Erythroblast (primary cell): ENCODE measurements at regions not wholly inside any gene's neighbourhood (a gene's known extent, or its start where the extent isn't known, plus 50 kb on each side); places are given as distances from the start of the nearest gene placed in this dataset.
"Not testable (repeated sequence)": the region's sequence is repeated elsewhere in the genome, so short reads cannot be mapped to it uniquely, and the experiment has no call there.

Experiments used
- DNase-seq, 2 experiments: peaks; one replicate each; lab custom pipeline; 2025; lab: John Stamatoyannopoulos, UW
- GATA1 ChIP-seq: IDR thresholded peaks from 2 replicates; pipeline ENCODE4 v1.6.1; 2011; ENCODE audit warnings: low read depth, mild to moderate bottlenecking, control low read depth, low read length, moderate library complexity
- POLR2A ChIP-seq: IDR thresholded peaks from 2 replicates; pipeline ENCODE4 v1.6.1; 2011; ENCODE audit warnings: mild to moderate bottlenecking, low read length

DNA sequence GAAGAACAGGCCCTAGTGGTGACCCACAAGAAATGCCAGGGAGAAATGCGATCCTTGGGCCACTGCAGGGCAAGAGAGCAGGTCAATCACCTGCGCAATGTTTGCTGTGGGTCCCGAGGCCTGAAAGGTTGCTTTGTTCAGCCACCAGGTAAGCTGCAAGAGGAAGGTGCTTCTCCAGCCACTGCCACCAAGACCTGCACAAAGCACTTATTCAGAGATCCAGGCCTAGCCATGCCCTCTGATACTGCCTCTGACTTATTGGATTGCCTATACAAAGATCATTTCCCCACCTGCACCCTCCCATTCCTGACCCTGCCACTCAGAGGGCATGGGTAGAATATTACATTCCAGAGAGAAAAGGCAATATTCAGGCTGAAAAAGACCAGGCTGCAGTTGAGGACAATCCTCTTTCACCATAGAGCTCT lies 349.4 kb upstream of the NFIA start:
- DNase-seq: no peak
- TF ChIP-seq GATA1: no peak
- no peak for TF ChIP-seq POLR2A

DNA sequence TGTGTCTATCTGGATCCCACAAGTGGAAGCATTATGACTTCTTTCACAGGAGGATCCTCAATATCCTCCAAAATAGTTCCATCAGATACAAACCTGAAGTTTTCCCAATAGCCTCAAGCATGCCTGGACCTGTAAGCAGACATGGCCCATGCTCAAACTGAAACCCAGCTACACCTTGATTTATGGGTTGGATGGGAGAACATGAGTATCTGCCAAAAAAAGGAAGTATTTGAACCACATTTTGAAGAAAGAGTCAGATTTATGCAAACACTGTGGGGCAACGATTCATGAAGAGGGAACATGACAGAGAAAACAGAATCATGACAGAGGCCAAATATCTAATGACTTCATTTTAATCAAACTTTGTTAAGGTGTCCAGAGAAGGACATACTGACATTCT lies 351.0 kb upstream of the NFIA start:
- DNase-seq: no peak
- TF ChIP-seq POLR2A (no peak), GATA1 (no peak)

DNA sequence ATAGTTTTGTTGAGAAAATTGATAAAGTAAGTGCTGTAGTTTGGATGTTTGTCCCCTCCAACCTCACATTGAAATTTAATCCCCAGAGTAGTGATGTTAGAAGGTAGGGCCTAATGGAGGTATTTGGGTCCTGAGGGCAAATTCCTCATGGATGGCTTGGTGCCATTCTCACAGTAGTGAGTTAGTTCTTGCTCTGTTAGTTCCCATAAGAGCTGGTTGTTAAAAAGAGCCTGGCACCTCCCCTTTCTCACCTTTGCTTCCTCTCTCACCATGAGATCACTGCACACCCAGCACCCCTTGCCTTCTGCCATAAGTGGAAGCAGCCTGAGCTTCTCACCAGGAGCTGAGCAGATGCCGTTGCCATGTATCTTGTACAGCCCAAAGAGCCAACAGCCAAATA lies 354.8 kb upstream of the NFIA start:
- no peak for DNase-seq
- TF ChIP-seq POLR2A (no peak), GATA1 (no peak)

DNA sequence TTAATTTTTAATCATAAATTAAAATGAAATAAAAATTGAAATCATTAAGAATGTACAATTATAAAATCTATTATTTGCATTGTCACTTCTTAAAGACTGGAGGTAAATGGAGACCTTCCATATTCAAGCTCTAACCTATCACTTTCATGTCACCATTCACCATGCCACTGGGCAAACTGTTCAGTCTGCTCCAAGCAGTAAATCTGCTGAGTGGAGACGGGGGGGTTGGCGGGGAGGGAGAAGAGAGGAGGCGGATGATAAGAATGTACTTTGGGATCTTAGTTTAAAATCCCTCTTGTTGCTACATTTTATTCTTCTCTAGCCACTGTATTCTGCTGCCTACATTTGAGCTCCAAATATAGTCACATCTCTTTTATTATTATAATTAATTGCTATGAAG lies 365.9 kb upstream of the NFIA start:
- DNase-seq: no peak
- TF ChIP-seq GATA1 (no peak), POLR2A (no peak)

DNA sequence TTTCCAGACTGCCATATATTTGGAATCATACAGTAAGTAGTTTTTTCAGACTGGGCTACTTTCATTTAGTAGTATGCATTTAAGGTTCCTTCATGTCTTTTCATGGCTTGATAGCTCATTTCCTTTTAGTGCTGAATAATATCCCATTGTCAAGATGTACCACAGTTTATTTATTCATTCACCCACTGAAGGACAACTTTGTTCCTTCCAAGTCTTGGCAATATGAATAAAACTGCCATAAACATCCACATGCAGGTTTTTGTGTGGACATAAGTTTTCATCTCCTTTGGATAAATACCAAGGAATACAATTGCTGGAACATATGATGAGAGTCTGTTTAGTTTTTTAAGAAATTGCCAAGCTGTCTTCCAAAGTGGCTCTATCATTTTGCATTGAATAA lies 366.4 kb upstream of the NFIA start:
- DNase-seq: no peak
- TF ChIP-seq POLR2A: no peak
- TF ChIP-seq GATA1: no peak

DNA sequence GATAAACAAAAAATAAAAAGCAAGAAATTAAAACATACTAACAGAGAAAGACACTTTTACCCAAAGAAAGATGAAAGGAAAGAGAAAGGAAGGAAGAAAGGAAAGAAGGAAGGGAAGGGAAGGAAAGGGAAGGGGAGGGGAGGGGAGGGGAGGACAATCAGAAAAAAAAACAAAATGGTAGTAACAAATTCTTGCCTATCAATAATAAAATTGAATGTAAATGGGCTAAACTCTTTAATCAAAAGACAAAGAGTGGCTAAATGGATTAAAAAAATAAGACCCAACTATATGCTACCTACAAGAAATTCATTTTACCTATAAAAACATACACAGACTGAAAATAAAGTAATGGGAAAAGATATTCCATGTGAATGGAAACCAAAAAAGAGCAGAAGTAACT lies 372.9 kb upstream of the NFIA start:
- TF ChIP-seq POLR2A: no peak
- TF ChIP-seq GATA1: no peak
- no peak for DNase-seq

DNA sequence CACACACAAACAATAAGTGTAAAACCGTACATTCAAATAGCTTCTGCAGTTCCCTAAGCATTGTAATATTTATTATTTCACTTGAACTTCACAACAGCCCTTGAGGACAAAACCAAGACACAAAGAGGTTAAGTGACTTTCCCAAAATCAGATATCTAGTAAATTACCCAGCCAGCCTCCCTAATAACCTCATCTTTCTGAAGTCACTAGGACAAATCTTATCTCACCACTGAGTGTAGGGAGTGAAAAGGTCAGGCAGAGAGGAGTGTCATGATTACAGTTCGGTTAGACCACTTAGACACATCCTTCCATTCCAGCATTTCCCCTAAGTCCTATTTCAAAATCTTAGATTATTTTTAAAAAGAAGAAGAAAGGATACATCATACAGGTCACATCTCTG lies 377.3 kb upstream of the NFIA start:
- no peak for DNase-seq
- TF ChIP-seq POLR2A (no peak), GATA1 (no peak)

DNA sequence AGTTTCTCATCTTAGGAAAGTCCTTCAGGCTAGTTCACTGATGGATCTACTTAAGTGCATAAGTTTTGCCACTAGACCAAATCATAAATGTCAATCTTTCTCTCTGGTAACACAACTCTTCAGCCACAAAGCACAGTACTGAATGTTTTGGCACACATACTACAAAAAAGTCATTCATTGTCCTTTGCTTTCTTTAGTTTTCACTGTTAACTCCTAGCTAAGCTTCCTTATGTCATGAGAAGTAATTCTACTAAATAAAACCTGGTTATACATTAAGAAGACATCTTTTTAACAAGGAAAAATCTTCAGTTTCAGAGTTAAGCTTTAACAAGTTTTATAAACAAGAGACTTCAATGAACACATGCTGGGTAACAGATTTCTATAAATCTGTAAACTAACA lies 379.2 kb upstream of the NFIA start:
- no peak for DNase-seq
- TF ChIP-seq GATA1 (no peak), POLR2A (no peak)

DNA sequence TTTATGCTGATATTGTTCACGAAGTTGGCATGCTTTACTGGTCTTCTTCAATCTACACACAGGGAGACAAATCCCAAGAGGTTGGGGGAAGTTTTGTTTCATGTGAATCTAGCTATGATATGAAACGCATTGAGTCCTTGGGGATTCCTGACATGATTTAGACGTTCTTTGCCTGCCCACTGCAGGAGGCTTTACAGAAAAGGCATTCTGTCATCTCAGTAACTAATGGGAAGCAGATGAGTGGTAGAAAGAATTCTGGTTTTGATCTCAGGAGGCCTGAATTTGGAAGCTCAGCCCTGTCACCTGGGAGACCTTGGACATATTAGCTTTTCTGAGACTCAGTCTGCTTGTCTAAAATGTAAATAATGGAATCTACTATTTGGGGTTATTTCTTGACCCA lies 383.0 kb upstream of the NFIA start:
- DNase-seq: no peak

DNA sequence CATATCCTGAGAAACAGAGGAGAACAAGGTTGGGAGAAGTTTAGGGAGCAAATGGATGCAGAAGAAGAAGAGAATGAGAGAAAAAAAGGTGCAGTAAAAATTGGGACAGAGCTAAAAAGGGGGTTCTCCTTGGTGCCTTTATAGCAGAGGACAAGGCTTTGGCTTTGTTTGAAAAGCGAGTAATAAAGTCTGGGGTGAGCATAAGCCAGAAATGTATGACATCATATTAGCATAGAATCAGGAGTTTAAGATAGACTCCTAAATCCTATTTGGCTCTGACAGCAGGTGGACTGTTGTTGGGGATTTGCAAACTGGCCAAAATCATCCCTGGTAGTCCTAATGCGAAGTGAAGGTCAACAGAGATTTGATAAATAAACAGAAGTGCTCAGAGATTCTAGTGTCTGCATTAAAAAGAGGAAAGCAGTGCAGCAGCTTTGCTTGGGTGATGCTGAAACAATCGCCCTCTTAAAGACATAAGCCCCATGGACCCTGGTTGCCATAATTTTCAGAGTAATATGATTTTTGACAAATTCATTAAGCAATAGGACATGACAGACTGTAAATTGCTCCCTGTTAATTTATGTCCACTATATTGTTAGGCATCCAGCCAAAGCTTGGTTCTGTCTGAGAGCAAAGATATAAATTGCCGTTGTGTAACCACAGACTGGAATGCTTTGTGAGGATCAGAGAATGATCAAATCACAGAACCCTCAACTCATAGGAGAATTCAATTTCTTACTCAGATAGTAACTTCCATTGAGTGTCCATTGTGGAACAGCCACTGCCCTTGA lies 385.0 kb upstream of the NFIA start:
- DNase-seq: no peak
- no peak for TF ChIP-seq POLR2A
- no peak for TF ChIP-seq GATA1

More for the DNA sequence above, 383.0 kb upstream of the NFIA start:
- no peak for TF ChIP-seq GATA1
- no peak for TF ChIP-seq POLR2A

DNA sequence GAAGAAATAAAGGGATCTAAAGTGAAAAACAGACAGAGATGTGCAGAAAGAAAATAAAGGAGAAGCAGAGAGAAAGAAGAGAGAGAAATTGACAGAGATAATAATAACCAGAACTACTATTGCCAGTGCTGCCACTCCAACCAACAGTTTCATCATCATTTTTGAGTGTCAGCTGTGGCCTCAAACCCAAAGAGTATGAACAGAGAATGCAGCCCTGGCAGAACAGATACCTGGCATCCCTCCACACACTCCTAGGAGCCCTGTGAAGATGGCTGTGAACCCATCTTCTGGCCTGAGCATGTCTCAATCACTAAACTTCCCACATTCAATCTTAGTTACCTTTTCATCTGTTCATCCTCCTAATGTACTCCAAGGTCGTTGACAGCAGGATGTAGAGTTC lies 385.8 kb upstream of the NFIA start:
- no peak for TF ChIP-seq POLR2A
- DNase-seq: no peak

DNA sequence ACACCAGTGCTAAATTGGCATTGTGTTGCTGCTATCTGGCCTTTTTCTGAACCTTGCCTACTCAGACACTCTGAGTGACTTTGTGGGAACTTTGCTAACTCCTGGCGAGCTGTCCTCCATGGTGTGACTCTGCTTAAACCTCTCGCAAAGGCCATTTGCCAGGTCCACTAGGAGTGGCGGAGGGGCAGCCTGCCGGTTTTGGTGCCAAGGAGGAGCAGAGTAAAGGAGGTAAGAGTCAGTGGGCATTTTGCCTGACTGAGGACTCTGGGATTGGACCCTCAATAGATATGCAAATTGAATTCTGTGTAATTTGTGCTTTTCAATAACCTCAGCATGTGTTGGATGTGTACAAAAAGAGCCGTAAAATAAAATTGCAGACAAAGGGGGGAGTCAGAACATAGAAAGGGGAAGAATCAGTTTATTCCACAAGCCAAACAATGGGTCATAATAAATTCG lies 386.6 kb upstream of the NFIA start:
- no peak for TF ChIP-seq POLR2A
- TF ChIP-seq GATA1: no peak
- DNase-seq: no peak

DNA sequence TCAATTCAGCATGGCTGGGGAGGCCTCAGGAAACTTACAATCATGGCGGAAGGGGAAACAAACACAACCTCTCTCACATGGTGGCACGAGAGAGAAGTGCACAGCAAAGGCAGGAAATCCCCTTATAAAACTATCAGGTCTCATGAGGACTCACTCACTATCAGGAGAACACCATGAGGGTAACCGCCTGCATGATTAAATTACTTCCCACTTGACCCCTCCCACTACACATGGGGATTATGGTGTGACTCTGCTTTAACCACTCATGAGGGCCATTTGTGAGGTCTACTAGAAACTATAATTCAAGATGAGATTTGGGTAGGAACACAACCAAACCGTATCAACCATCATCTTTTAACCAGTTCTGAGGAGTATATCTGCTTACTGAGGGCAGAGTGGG lies 387.4 kb upstream of the NFIA start:
- no peak for DNase-seq
- no peak for TF ChIP-seq GATA1
- no peak for TF ChIP-seq POLR2A

DNA sequence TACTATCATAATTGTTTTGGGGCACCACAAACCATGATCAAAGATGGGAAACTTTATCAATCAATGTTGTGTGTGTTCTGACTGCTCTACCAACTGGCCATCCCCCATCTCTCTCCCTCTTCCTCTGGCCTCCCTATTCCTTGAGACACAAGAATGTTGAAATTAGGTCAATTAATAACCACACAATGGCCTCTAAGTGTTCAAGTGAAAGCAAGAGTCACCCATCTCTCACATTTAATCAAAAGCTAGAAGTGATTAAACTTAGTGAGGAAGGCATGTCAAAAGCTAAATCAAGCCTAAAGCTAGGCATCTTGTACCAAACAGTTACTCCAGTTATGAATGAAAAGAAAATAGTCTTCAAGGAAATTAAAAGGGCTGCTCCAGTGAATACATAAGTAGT lies 390.3 kb upstream of the NFIA start:
- TF ChIP-seq GATA1 (no peak), POLR2A (no peak)
- DNase-seq: no peak

DNA sequence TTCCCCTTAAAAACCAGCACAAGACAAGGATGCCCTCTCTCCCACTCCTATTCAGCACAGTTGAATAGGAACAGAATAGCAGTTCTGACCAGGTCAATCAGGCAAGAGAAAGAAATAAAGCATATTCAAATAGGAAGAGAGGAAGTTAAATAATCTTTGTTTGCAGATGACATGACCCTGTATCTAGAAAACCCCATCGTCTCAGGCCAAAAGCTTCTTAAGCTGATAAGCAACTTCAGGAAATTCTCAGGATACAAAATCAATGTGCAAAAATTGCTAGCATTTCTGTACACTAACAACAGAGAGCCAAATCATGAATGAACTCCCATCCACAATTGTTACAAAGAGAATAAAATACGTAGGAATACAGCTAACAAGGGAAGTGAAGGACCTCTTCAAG lies 394.1 kb upstream of the NFIA start:
- not testable (repeated sequence) for DNase-seq
